Activated T-cell treated with anti-CD3 and anti-CD28 coated beads, Interleukin-2, amount 50 U/mL, for 72 hours (primary cell): ENCODE measurements at regions not wholly inside any gene's neighbourhood (a gene's known extent, or its start where the extent isn't known, plus 50 kb on each side); places are given as distances from the start of the nearest gene placed in this dataset.
"Not testable (repeated sequence)": the region's sequence is repeated elsewhere in the genome, so short reads cannot be mapped to it uniquely, and the experiment has no call there.

Experiments
- ATAC-seq, 2 donors: fragments of 150-1000 bp; cut with Tn5 transposase; replicated peaks in 1 of 2; 2 replicates each; pipeline ENCODE4 v1.10.0; 2021; ENCODE audit warnings: moderate library complexity in 2 of 2, mild to moderate bottlenecking in 1 of 2
- DNase-seq, 2 donors: peaks; one replicate each; pipeline ENCODE4 v3.0.0; 2021 to 2022; ENCODE audit warnings: mixed read lengths in 1 of 2
- H3K27ac Mint-ChIP-seq: one replicate; pipeline ENCODE4 v1.8.0; 2022; ENCODE audit warnings: mild to moderate bottlenecking, moderate library complexity, mixed read lengths
- H3K27me3 Mint-ChIP-seq: one replicate; pipeline ENCODE4 v1.8.0; 2022; ENCODE audit warnings: low read depth, mixed read lengths
- H3K36me3 Mint-ChIP-seq, 2 donors: one replicate each; pipeline ENCODE4 v1.8.0; 2022; ENCODE audit warnings: mixed read lengths in 2 of 2, mild to moderate bottlenecking in 1 of 2; ENCODE audit not compliant: insufficient read depth in 2 of 2
- H3K4me1 Mint-ChIP-seq: one replicate; pipeline ENCODE4 v1.8.0; 2022; ENCODE audit warnings: low read depth, mixed read lengths
- H3K4me3 Mint-ChIP-seq, 2 donors: one replicate each; pipeline ENCODE4 v1.8.0; 2022; ENCODE audit warnings: mild to moderate bottlenecking in 2 of 2, mixed read lengths in 2 of 2, moderate library complexity in 2 of 2
- H3K9me3 Mint-ChIP-seq, 2 donors: one replicate each; pipeline ENCODE4 v1.8.0; 2022; ENCODE audit warnings: mixed read lengths in 2 of 2

GRCh38 chrX:66992077-66992476 is 353.2 kb upstream of the EDA2R start:
- H3K36me3 Mint-ChIP-seq, H3K4me3 Mint-ChIP-seq, H3K4me1 Mint-ChIP-seq, H3K27ac Mint-ChIP-seq, DNase-seq, H3K9me3 Mint-ChIP-seq, ATAC-seq: not testable (repeated sequence)
- peaks cover 18% of the 10 kb centered on the region for H3K27me3 Mint-ChIP-seq

GRCh38 chrX:66988331-66988730 is 349.5 kb upstream of the EDA2R start:
- no peak overlapping the region for H3K4me3 Mint-ChIP-seq

GRCh38 chrX:66961665-66962064 is 322.8 kb upstream of the EDA2R start:
- ATAC-seq: no peak
- H3K27ac Mint-ChIP-seq: no peak overlapping the region
- H3K36me3 Mint-ChIP-seq: no peaks in the 10 kb centered on the region
- no peak overlapping the region for H3K4me3 Mint-ChIP-seq
- H3K27me3 Mint-ChIP-seq: no peaks in the 10 kb centered on the region
- H3K4me1 Mint-ChIP-seq: no peaks in the 10 kb centered on the region
- DNase-seq: no peak
- peaks cover 1 to 2% of the 10 kb centered on the region in 2 donors for H3K9me3 Mint-ChIP-seq

More at GRCh38 chrX:66988331-66988730, 349.5 kb upstream of the EDA2R start:
- peaks cover 0 to 3% of the 10 kb centered on the region in 2 donors for H3K9me3 Mint-ChIP-seq
- H3K36me3 Mint-ChIP-seq: no peaks in the 10 kb centered on the region
- H3K4me1 Mint-ChIP-seq: no peaks in the 10 kb centered on the region
- DNase-seq (no peak), ATAC-seq (no peak)
- H3K27ac Mint-ChIP-seq: no peak overlapping the region
- peaks cover 10% of the 10 kb centered on the region for H3K27me3 Mint-ChIP-seq

GRCh38 chrX:66931713-66932112 is 292.8 kb upstream of the EDA2R start:
- Mint-ChIP-seq H3K27me3 (no peaks in the 10 kb centered on the region), H3K27ac (no peak overlapping the region), H3K4me1 (no peaks in the 10 kb centered on the region), H3K4me3 (no peak overlapping the region), H3K36me3 (peaks cover 1 to 3% of the 10 kb centered on the region in 2 donors), H3K9me3 (peaks cover 2 to 10% of the 10 kb centered on the region in 2 donors)
- ATAC-seq (no peak), DNase-seq (no peak)

GRCh38 chrX:66930516-66930915 is 291.6 kb upstream of the EDA2R start:
- H3K36me3 Mint-ChIP-seq, H3K27ac Mint-ChIP-seq, H3K27me3 Mint-ChIP-seq, H3K4me3 Mint-ChIP-seq, DNase-seq, H3K4me1 Mint-ChIP-seq, H3K9me3 Mint-ChIP-seq, ATAC-seq: not testable (repeated sequence)

- ATAC-seq (no peak), DNase-seq (no peak)
- Mint-ChIP-seq H3K27ac (no peak overlapping the region), H3K9me3 (peaks cover 0 to 1% of the 10 kb centered on the region in 2 donors), H3K36me3 (no peaks in the 10 kb centered on the region), H3K4me1 (no peaks in the 10 kb centered on the region), H3K4me3 (no peak overlapping the region), H3K27me3 (no peaks in the 10 kb centered on the region)
Measured at GRCh38 chrX:66920296-66920695, 281.4 kb upstream of the EDA2R start.

- no peaks in the 10 kb centered on the region for H3K36me3 Mint-ChIP-seq
- no peak for DNase-seq
Measured at GRCh38 chrX:66919280-66919832, 280.5 kb upstream of the EDA2R start.

GRCh38 chrX:66918511-66918910 is 279.6 kb upstream of the EDA2R start:
- Mint-ChIP-seq H3K4me1 (no peaks in the 10 kb centered on the region), H3K36me3 (no peaks in the 10 kb centered on the region), H3K4me3 (no peak overlapping the region), H3K27me3 (peaks cover 6% of the 10 kb centered on the region), H3K9me3 (peaks cover 0 to 1% of the 10 kb centered on the region in 2 donors), H3K27ac (no peak overlapping the region)
- ATAC-seq: no peak
- no peak for DNase-seq

More at GRCh38 chrX:66919280-66919832, 280.5 kb upstream of the EDA2R start:
- no peak for ATAC-seq
- H3K27ac Mint-ChIP-seq: no peak overlapping the region
- peaks cover 6% of the 10 kb centered on the region for H3K27me3 Mint-ChIP-seq
- H3K9me3 Mint-ChIP-seq: peaks cover 0 to 1% of the 10 kb centered on the region in 2 donors
- H3K4me1 Mint-ChIP-seq: no peaks in the 10 kb centered on the region
- H3K4me3 Mint-ChIP-seq: no peak overlapping the region

- H3K27ac Mint-ChIP-seq: no peak overlapping the region
- no peak overlapping the region for H3K4me3 Mint-ChIP-seq
Measured at GRCh38 chrX:66915893-66916292, 277.0 kb upstream of the EDA2R start.

GRCh38 chrX:66914080-66914479 is 275.2 kb upstream of the EDA2R start:
- Mint-ChIP-seq H3K4me3 (no peak overlapping the region), H3K4me1 (no peaks in the 10 kb centered on the region), H3K27me3 (peaks cover 6% of the 10 kb centered on the region)

More at GRCh38 chrX:66915893-66916292, 277.0 kb upstream of the EDA2R start:
- H3K27me3 Mint-ChIP-seq: peaks cover 6% of the 10 kb centered on the region
- H3K36me3 Mint-ChIP-seq: no peaks in the 10 kb centered on the region
- no peak for DNase-seq
- no peaks in the 10 kb centered on the region for H3K9me3 Mint-ChIP-seq
- ATAC-seq: no peak
- no peaks in the 10 kb centered on the region for H3K4me1 Mint-ChIP-seq

GRCh38 chrX:66912417-66912816 is 273.5 kb upstream of the EDA2R start:
- no peak for ATAC-seq
- Mint-ChIP-seq H3K27ac (no peak overlapping the region), H3K9me3 (no peaks in the 10 kb centered on the region), H3K36me3 (no peaks in the 10 kb centered on the region), H3K27me3 (peaks cover 6% of the 10 kb centered on the region), H3K4me1 (no peaks in the 10 kb centered on the region), H3K4me3 (no peak overlapping the region)
- no peak for DNase-seq

More at GRCh38 chrX:66914080-66914479, 275.2 kb upstream of the EDA2R start:
- no peak overlapping the region for H3K27ac Mint-ChIP-seq
- ATAC-seq (no peak), DNase-seq (no peak)
- H3K36me3 Mint-ChIP-seq: no peaks in the 10 kb centered on the region
- H3K9me3 Mint-ChIP-seq: no peaks in the 10 kb centered on the region

GRCh38 chrX:66902081-66902480 is 263.2 kb upstream of the EDA2R start:
- Mint-ChIP-seq H3K27me3 (peaks cover 20% of the 10 kb centered on the region), H3K9me3 (peaks cover 0 to 2% of the 10 kb centered on the region in 2 donors), H3K36me3 (no peaks in the 10 kb centered on the region), H3K27ac (no peak overlapping the region), H3K4me1 (no peaks in the 10 kb centered on the region), H3K4me3 (no peak overlapping the region)
- ATAC-seq (no peak), DNase-seq (no peak)

GRCh38 chrX:66900886-66901285 is 262.0 kb upstream of the EDA2R start:
- DNase-seq (no peak), ATAC-seq (no peak)
- Mint-ChIP-seq H3K9me3 (peaks cover 0 to 2% of the 10 kb centered on the region in 2 donors), H3K27ac (no peak overlapping the region), H3K27me3 (peaks cover 20% of the 10 kb centered on the region), H3K36me3 (no peaks in the 10 kb centered on the region), H3K4me3 (no peak overlapping the region), H3K4me1 (no peaks in the 10 kb centered on the region)

- Mint-ChIP-seq H3K27ac (no peak overlapping the region), H3K36me3 (no peaks in the 10 kb centered on the region), H3K4me3 (no peak overlapping the region), H3K9me3 (no peaks in the 10 kb centered on the region), H3K27me3 (peaks cover 6% of the 10 kb centered on the region), H3K4me1 (no peaks in the 10 kb centered on the region)
- no peak for DNase-seq
- ATAC-seq: no peak
Measured at GRCh38 chrX:66892004-66892403, 253.1 kb upstream of the EDA2R start.
